ENCODE measurements at regions not wholly inside any gene's neighbourhood (a gene's known extent, or its start where the extent isn't known, plus 50 kb on each side); places are given as distances from the start of the nearest gene placed in this dataset.

GRCh38 chr4:138047290-138047689 is 194.9 kb downstream of the SLC7A11 start:
- POLR2A ChIA-PET = no interaction called here
- H3K4me1 ChIP-seq (ENCODE audit: control insufficient read depth in 1 of 2, insufficient read depth in 2 of 2, low read depth in 1 of 2, low read length in 1 of 2) = peaks cover 0 to 19% of the 10 kb centered on the region in 2 experiments; a peak in 1 of 4 replicates
- no peaks in the 10 kb centered on the region for H3K9me2 ChIP-seq
- no peaks in the 10 kb centered on the region for H3K79me2 ChIP-seq (ENCODE audit: insufficient read depth)
- H3K36me3 ChIP-seq (replicated peaks in 1 of 2; ENCODE audit: control insufficient read depth in 1 of 2, insufficient read depth in 2 of 2, low read length in 1 of 2) = no peaks in the 10 kb centered on the region
- H3K4me3 ChIP-seq (ENCODE audit: low read depth in 2 of 2, low read length in 1 of 2) = no peak overlapping the region
- CTCF ChIA-PET = no interaction called here
- peaks cover 9% of the 10 kb centered on the region for H3F3A ChIP-seq (replicated peaks; ENCODE audit: insufficient read depth)
- DNase-seq = no peak
- 76% methylated on average over 5 of the region's 5 CpGs for WGBS (ENCODE audit: low lambda C conversion rate)
- TF ChIP-seq FOXM1 (IDR thresholded peaks at IDR 0.05; ENCODE audit: low read depth) (no peak), YY1 (IDR thresholded peaks at IDR 0.05; ENCODE audit: low read depth) (no peak), RCOR1 (IDR thresholded peaks at IDR 0.05; ENCODE audit: low read length) (no peak), RFX5 (IDR thresholded peaks at IDR 0.05; ENCODE audit: low read length) (no peak)
- no peaks in the 10 kb centered on the region for H3K9me3 ChIP-seq
- H3K27ac ChIP-seq (ENCODE audit: low read depth in 2 of 2, low read length in 1 of 2) = no peak overlapping the region
- H3K9ac ChIP-seq = no peak overlapping the region
- H3K27me3 ChIP-seq (ENCODE audit: insufficient read depth) = no peaks in the 10 kb centered on the region
- H4K20me1 ChIP-seq (ENCODE audit: insufficient read depth) = no peaks in the 10 kb centered on the region
- no peak overlapping the region for H3K4me2 ChIP-seq
- H2AFZ ChIP-seq (ENCODE audit: low read depth) = no peak overlapping the region

GRCh38 chr4:138045036-138045435 is 197.1 kb downstream of the SLC7A11 start:
- no peaks in the 10 kb centered on the region for H3K27me3 ChIP-seq (ENCODE audit: insufficient read depth)
- peaks cover 6% of the 10 kb centered on the region for H3F3A ChIP-seq (replicated peaks; ENCODE audit: insufficient read depth)
- H3K4me1 ChIP-seq (ENCODE audit: control insufficient read depth in 1 of 2, insufficient read depth in 2 of 2, low read depth in 1 of 2, low read length in 1 of 2) = peaks cover 0 to 7% of the 10 kb centered on the region in 2 experiments; a peak in 1 of 4 replicates
- no peak overlapping the region for H3K9ac ChIP-seq
- no peak overlapping the region for H3K4me2 ChIP-seq
- H3K9me2 ChIP-seq = no peaks in the 10 kb centered on the region
- no peaks in the 10 kb centered on the region for H3K9me3 ChIP-seq
- no peaks in the 10 kb centered on the region for H4K20me1 ChIP-seq (ENCODE audit: insufficient read depth)
- no peak overlapping the region for H3K4me3 ChIP-seq (ENCODE audit: low read depth in 2 of 2, low read length in 1 of 2)
- ChIA-PET POLR2A (no interaction called here), CTCF (interaction anchor here (1.1 to 2.1 kb wide), 4 partner anchors 13 to 893 kb away, joined by 3 to 8 read pairs (median 4); no protein-coding TSS in a partner anchor)
- H3K27ac ChIP-seq (ENCODE audit: low read depth in 2 of 2, low read length in 1 of 2) = no peak overlapping the region
- 83% methylated on average over 3 of the region's 3 CpGs for WGBS (ENCODE audit: low lambda C conversion rate)
- H2AFZ ChIP-seq (ENCODE audit: low read depth) = no peak overlapping the region
- TF ChIP-seq MXI1 (IDR thresholded peaks at IDR 0.05; ENCODE audit: low read depth, low read length) (no peak), SMC3 (IDR thresholded peaks at IDR 0.05; ENCODE audit: low read depth, low read length) (no peak), FOXM1 (IDR thresholded peaks at IDR 0.05; ENCODE audit: low read depth) (no peak), RXRA (IDR thresholded peaks at IDR 0.05; ENCODE audit: borderline replicate concordance, low read depth) (no peak), NFIC (IDR thresholded peaks at IDR 0.05; ENCODE audit: borderline replicate concordance) (no peak), USF1 (IDR thresholded peaks at IDR 0.05; ENCODE audit: borderline replicate concordance, low read depth) (no peak), TAF1 (IDR thresholded peaks at IDR 0.05; ENCODE audit: borderline replicate concordance, low read depth, low read length) (no peak), FOSL2 (IDR thresholded peaks at IDR 0.05; ENCODE audit: borderline replicate concordance, low read depth) (no peak), SIN3A (IDR thresholded peaks at IDR 0.05; ENCODE audit: borderline replicate concordance, low read depth, low read length) (no peak), FOXJ3 (CRISPR knock-in tag; IDR thresholded peaks at IDR 0.05) (no peak), REST (IDR thresholded peaks at IDR 0.05; ENCODE audit: low read depth, low read length) (no peak), RCOR1 (IDR thresholded peaks at IDR 0.05; ENCODE audit: low read length) (no peak), EZH2phosphoT487 (IDR thresholded peaks at IDR 0.05; ENCODE audit: borderline replicate concordance, low read depth) (no peak), TEAD4 (IDR thresholded peaks at IDR 0.05; ENCODE audit: borderline replicate concordance, insufficient read depth) (no peak), CHD2 (IDR thresholded peaks at IDR 0.05; ENCODE audit: low read length, partially characterized antibody) (no peak), CTCF (IDR thresholded peaks at IDR 0.05) (no peak), RFX5 (IDR thresholded peaks at IDR 0.05; ENCODE audit: low read length) (no peak)
- H3K36me3 ChIP-seq (replicated peaks in 1 of 2; ENCODE audit: control insufficient read depth in 1 of 2, insufficient read depth in 2 of 2, low read length in 1 of 2) = no peaks in the 10 kb centered on the region
- DNase-seq = no peak
- no peaks in the 10 kb centered on the region for H3K79me2 ChIP-seq (ENCODE audit: insufficient read depth)
